ENCODE measurements at regions not wholly inside any gene's neighbourhood (a gene's known extent, or its start where the extent isn't known, plus 50 kb on each side); places are given as distances from the start of the nearest gene placed in this dataset.

DNA sequence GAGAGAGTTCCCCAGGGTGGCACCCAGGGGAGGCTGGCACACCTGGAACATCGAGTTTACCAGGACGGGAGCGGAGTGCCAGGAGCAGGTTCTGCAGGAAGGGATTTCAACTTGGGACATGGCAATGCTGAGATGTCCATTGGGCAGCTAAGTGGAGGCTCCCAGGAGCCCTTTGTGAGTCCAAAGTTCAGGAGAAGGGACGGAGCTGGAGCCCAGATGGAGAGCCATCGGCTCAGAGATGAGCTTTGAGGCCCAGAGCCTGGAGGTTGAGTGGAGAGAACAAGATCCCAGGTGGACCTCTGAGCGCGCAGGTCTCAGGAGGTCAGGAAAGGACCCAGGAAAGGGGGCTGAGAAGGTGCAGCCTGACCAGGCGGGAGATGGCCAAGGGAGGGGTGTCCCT is 67.5 kb upstream of the AFDN start:
- DNase-seq, result no peak

DNA sequence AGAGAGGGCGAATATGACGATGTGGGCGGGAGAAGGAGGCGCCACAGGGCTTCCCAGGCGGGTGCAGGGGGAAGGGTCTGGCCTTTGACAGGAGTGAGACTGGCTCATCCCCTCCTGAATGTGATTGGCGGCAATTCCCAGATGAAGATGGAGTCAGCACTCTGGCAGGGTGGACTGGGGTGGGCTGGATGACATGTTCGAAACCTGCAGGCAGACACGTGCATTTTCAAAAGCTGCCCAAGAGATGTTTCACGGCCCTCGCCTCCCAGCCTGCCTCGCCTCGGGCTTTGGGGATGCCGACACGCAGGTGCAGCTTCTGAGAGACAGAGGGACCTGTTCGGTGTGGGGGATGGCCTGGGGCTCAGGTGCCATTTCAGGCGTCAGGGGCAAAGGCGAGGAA is 66.8 kb upstream of the AFDN start:
- no peak for DNase-seq

DNA sequence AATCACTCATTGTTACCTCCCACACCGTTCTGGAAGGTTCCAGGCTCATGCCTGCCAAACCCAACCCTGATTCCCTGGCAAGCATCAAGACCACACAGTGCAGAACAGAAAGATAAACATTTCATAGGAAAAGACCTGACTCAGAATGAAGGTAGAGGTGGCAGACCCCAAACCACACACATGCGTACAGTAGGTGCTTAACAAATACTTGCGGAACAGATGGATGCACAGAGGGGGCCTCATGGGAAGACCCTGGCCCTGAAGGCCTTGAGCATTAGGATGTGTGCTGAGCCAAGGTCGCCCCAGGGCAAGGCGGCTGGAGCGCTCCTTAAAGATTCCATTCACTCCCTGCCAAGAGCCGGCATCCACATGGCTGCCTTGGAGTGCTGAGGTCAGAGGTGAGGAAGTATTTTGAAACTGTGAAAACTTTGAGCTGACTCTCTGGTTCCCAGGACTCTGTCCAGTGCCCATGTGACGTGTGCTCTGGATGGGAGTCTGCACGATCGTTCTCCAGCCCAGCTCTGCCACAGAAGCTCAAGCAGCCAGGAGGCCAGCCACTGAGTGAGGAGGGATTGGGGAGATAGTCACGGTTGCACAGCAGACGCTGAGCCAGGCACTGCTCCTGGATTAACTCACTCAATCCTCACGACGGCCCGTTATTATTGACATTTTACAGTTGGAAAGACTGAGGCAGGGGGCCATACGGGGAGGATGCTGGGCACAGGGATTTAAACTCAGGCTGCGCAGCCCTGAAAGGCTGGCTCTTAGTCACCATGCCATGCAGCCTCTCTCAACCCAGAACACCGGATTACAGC is 65.5 kb upstream of the AFDN start:
- no peak for DNase-seq

DNA sequence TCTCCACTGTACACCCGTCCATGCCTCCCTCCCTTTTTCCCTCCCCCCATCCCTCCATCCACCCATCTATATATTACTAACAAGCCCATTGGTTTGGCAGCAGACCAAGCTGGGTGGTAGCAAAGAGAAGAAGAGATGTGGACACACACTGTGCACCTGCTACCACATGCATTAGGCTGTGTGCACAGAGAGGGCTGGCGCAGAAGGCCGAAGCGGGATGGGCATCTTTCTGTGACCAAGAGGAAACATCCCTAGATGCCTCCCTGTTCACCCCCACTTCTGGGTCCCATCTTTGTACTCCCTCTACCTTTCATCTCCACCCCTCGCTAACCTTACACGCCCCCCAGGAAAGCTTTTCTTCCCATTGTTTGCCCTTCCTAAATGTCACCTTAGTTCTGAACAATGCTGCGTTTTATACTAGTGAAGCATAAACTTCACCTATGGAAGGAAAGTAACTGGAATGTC is 64.9 kb upstream of the AFDN start:
- no peak for DNase-seq

DNA sequence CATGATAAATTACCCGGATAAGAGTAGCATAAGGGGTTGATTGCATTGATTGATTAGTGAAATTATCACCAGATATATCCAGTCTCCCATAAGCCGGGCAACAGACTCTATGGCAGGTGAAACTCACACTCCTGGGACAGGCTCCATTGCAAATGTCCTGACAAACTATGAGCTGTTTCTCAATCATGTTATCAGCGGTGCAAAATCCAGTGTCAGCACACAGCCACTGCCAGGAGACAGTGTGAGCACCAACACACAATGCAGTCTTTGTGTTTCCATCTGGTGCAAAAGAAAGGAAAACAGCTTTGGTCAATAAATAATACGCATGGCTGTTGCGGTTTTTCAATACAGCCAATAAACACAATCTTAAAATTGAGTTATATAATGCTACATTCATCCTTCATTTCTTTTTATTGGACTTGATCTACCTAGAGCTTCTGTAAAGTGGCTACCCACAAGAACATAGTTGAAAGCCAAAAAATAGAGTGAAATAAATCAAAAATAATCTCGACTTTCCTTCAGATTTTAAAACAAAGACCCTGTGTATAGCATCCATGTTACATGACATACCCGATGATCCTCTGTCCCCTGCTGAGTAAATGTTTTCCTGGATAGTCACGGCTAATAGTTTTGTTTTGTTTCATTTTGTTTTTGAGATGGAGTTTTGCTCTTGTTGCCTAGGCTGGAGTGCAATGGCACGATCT is 64.3 kb upstream of the AFDN start:
- DNase-seq, result no peak

DNA sequence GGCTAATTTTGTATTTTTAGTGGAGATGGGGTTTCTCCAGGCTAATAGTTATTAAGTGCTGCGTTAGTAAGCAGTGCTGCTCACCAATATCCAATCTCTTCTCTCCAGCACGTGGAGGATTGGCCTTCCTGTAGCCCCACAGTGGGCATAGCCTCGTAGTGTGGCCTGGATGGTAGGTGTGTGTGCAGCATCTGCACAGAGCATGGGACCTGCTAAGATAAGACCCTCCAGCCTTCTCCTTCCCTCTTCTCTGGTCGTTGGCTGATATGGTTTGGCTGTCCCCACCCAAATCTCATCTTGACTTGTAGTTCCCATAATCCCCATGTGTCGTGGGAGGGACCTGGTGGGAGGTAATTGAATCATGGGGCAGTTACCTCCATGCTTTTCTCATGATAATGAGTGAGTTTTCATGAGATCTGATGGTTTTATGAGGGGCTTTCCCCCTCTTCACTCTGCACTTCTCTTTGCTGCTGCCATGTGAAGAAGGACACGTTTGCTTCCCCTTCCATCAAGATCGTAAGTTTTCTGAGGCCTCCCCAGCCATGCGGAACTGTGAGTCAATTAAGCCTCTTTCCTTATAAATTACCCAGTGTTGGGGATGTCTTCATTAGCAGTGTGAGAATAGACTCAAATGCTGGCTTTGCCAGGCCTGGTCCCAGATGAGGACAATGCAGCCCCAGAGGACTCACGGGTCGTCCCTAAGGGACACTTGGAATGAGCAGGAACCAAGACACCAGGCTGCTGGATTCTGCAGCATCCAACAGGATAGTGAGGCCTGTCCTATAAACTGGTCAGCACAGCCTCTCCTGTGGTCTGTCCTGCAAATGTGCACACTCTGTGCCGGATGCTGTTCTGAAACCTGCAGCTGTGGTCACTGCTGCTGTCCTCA is 63.4 kb upstream of the AFDN start:
- DNase-seq, result no peak

DNA sequence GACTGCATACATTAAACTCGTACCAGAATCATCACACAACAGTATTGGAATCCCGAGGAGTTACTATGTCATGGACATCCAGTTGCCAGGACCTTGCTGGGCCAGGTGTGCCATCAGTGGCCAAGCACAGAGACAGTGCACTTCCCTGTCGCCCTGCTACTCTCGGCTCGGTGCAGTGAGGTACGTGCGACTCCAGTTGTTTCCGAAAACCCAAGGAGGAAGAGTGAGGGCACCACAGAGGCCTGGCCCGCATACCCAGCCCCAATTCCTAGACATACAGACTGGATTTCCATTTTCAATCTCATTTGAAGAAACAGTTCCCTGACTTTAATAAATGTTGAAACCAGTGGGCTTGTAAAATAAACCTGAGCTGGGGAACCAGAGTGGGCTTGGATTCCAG is 62.5 kb upstream of the AFDN start:
- DNase-seq, result no peak

DNA sequence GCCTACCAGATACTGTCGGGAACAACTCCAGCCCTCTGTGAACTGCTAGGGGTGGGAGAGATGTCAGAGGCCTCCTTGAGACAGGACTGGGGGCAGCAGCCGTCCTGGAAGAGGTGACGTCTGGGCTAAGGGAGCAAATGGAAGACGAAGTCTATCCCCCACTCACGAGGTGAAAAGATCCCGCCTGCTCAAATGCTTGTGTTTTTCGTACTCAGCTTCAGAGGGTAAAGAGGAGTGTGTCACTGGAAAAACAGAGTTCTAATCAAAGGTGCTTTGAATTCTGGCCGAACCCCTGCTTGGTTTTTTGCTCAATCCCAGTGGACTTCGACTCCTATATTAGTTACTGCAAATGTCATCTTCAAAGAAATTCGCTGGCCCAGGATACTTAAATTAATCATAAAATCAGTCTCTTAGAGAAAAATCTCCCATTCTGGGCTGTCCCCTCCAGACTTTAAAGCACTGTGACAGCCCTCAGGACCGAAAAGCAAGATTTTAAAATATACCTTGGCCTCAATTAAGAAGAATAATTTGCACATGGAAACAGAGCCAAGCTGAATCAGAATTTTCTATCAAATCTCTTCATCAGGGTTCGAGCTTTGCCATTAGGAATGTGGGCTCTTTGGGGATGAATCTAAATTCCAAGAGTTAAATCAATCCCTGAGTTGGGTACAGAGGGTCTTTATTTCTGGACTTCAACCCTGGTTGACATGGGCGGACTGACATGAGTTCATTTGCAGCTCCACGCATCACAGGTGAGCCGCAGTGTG is 61.8 kb upstream of the AFDN start:
- DNase-seq, result no peak

DNA sequence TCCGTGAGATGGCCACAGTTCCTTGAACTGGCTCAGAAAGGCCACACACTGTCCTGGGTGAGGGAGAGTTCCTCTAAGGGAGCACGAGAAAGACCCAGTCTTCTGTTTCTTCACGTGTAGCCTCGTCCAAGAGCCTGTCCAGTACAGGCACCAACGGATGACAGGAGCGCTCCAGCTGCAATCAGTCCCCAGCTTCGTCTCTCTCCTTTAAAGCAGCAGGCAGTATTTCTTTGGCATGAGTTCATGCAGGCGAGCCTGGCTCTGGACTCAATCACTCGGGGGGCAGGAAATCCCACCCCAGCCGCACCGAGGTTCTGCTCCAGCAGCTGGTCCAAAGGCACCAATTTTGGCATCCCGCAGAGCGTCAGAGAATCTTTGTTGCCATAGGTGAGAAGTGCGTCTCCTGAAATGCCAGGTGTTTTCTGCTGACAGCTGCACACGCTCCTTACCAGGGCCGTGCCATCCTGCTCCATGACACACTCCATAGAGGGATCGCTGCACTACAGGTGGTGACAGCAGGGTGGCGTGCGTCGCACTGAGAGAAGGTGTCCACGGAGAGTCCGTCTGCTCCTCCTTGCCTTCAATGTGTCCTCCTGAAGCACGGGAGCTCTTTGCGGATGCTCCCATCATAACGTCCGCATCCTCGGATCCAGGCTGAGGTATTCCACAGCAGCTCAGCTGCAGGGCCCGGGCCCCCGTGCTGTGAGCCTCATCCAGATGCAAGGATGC is 59.6 kb upstream of the AFDN start:
- DNase-seq, result no peak

DNA sequence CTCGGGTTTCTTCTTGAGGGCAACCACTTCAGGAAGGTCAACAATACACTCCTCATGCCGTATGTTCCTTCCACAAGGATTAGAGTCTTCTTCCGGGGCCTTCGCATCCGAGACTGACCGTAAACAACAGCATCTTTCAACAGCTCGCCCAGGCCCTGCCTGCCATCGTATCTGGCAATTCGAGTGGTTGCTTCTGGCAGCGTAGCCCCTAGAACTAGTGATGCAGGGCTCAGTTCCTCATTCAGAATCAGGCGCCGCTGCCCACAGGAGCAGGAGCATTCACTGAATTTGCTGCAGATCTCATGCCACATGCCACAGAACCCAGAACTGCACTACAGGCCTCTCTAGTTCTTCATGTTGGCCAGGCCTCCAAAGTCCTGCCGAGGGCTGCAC is 59.0 kb upstream of the AFDN start:
- no peak for DNase-seq

DNA sequence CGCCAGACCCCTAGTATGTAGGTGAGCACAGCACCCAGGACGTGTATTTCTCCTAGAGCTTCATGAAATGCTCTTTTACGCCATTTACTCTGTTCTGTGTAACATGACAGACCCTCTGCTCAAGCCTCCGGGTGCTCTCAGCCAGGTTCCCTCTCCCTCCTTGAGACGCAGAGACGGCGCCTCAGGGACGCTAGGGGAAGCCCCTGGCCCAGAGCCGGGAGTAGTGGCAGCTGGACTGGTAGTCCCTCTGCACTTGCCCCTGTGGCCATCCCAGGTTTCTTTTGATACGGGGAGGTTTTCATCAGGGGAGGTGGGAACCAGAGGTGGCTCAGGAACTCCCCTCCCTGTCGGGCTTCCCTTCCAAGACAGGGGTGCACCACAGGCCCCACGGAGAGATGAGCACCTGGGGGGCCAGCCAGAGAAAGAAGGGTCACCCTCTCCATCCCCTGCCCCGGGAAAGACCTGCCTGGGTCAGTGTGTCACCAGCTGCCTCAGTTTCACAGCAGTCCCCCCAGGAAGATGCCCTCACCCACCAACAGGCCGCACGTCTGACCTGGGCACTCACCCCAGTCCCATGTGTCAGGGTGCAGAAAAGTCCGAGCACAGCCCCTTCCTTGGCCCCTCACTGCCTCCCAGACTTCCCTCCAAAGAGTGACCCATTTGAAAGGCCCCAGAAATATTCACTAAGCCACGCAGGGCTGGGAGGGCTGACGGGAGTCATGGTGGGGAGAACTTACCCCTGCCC is 58.1 kb upstream of the AFDN start:
- DNase-seq, result no peak

DNA sequence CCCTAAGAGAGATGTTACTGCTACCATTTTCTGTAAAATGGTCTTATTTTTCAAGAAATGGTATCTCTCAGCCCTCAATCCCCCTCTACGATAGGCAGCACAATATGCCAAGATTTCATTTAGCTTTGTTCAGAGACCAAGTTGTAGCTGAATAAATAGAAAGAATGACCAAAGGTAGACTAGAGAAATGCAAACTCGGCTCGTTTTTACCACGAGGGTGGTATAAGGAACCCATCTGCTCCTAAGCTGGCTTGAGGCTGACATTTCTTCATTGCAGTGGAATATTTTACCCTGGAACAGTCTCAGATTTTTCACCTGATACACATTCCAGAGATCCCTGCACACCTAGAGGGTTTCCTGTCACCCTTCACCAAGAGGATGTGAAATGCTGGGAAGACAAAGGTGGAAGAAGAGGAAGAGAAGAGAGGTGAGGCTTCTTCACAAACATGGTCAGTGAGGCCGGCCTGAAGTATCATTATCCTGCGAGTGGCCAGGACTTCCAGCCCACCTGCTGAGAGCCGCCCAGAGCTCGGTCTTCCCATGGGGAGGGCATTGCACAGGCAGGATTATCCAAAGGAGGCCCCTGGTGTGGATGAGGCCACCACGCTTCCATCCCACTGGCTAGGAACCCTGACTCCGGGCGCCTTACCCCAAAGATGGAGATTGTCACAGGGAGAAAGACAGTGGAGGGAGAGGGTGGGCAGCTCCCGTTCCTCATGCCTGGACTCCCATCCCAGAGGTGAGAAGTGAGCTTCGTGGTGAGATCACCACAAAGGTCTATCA is 57.1 kb upstream of the AFDN start:
- no peak for DNase-seq

DNA sequence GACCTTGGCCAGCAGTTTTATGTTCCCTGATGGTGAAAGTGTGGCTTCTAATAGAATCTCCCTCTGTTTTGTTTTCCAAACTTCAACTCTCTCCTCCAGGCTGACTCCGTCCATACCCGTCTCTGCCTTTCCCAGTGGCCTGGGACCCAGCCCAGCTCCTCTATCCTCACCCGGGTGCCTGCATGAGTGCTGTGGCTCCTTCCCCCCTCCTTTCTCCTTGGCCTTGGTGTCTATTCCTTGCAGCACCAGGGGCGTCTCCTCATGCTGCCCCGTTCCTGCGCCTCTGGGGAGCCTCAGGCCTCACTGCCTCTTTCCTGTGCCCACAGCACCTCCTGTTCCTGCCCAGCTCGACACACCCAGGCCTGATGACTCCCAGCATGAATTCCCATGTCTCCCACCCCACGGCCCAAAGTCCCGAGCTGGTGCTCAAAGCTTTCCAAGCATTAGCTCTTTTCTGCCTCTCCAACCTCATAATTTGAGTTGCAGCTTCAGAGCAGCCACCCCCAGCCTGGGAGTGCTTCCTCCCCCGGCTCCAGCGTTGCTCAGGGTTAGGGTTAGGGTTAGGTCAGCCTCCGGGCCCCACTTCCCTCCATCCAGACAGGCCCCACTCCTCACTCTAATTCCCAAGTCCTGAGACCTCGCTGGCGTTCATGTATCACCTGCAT is 56.3 kb upstream of the AFDN start:
- DNase-seq, result no peak

DNA sequence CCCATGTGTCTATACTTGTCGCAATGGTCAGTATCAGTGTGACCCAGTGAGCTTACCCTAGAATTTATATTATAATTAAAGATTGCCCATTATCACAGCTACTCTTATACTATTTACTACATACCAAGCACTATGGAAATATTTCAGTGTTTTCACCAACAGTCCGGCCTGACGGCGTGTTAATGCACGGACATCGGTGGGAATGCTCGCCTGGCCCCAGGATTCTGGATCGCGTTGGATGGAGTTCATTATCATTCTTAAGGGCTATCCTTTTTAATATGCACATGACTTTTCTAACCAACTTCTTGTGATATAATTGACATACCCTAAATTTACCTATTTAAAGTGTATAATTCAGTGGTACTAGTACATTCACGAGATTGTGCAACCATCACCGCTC is 51.8 kb upstream of the AFDN start:
- DNase-seq, result no peak

DNA sequence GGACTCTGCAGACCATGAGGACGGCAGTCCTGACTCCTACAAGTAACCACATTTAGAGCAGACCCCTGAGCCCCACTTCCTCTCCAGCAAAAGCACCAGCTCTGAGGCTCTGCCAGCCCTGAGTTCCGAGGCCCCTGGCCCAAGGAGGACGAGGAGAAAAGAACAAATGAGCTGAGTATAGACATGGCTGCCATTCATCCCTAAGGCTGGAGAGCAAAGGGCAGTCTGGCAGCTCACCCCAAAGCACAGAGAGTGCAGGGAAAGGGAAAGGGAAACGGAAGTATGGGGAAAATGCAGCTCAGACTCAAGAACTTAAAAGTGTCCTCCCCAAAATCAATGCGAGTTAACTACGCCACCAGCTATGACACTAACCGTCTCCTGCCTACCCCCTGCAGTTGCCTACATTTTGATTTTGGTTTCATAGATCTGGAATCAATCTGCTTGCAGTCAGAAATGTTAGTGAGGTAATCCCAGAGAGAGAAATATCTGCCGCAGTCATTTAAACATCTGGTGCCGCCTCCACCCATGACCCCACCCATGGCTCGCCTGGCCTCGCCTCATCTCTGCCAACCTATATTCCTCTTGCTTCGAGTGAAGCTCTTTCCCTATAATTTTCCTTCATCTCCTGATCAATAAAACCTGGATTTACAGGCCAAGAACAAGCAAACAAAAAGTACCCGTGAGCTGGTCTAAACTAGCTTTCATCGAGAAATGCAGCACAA is 49.6 kb upstream of the AFDN start:
- DNase-seq, result no peak

Data from stimulated activated CD4-positive, alpha-beta T cell treated with anti-CD3 and anti-CD28 coated beads, Interleukin-4, amount 100 ng/mL, for 4 hours (primary cell).